ES-I3 (cell line): ENCODE measurements at regions not wholly inside any gene's neighbourhood (a gene's known extent, or its start where the extent isn't known, plus 50 kb on each side); places are given as distances from the start of the nearest gene placed in this dataset.

Source experiments
- H3K36me3 ChIP-seq: 2 replicates; pipeline ENCODE4 v1.6.1; 2013; ENCODE audit warnings: mild to moderate bottlenecking, low read length, control low read depth, moderate library complexity; ENCODE audit not compliant: insufficient read depth
- H3K4me1 ChIP-seq: 2 replicates; pipeline ENCODE4 v1.6.1; 2013; ENCODE audit warnings: mild to moderate bottlenecking, control low read depth, low read length; ENCODE audit not compliant: insufficient read depth
- H3K9ac ChIP-seq: 2 replicates; pipeline ENCODE4 v1.6.1; 2013; ENCODE audit warnings: low read depth, mild to moderate bottlenecking, low read length, moderate library complexity
- H3K9me3 ChIP-seq: 2 replicates; pipeline ENCODE4 v1.6.1; 2013; ENCODE audit warnings: mild to moderate bottlenecking, low read length, moderate library complexity; ENCODE audit not compliant: control insufficient read depth, insufficient read depth

GRCh38 chr5:136924490-136924889, 559.1 kb upstream of the TRPC7 start:
- Histone ChIP-seq H3K36me3 (no peaks in the 10 kb centered on the region), H3K9ac (no peak overlapping the region), H3K9me3 (no peaks in the 10 kb centered on the region), H3K4me1 (peaks cover 13% of the 10 kb centered on the region)

GRCh38 chr5:136910625-136911024, 545.3 kb upstream of the TRPC7 start:
- Histone ChIP-seq H3K4me1 (peaks cover 19% of the 10 kb centered on the region), H3K9me3 (no peaks in the 10 kb centered on the region), H3K36me3 (no peaks in the 10 kb centered on the region), H3K9ac (no peak overlapping the region)

GRCh38 chr5:136909906-136910305, 544.6 kb upstream of the TRPC7 start:
- no peaks in the 10 kb centered on the region for H3K36me3 ChIP-seq
- H3K9me3 ChIP-seq = no peaks in the 10 kb centered on the region
- no peak overlapping the region for H3K9ac ChIP-seq
- H3K4me1 ChIP-seq = peaks cover 19% of the 10 kb centered on the region

GRCh38 chr5:136907371-136907770, 542.0 kb upstream of the TRPC7 start:
- Histone ChIP-seq H3K9ac (no peak overlapping the region), H3K9me3 (no peaks in the 10 kb centered on the region), H3K4me1 (peaks cover 19% of the 10 kb centered on the region), H3K36me3 (no peaks in the 10 kb centered on the region)

- H3K36me3 ChIP-seq = no peaks in the 10 kb centered on the region
- H3K4me1 ChIP-seq = peaks cover 19% of the 10 kb centered on the region
- no peaks in the 10 kb centered on the region for H3K9me3 ChIP-seq
- no peak overlapping the region for H3K9ac ChIP-seq
Observed at GRCh38 chr5:136906545-136906944, 541.2 kb upstream of the TRPC7 start.

GRCh38 chr5:136905571-136905970, 540.2 kb upstream of the TRPC7 start:
- H3K9me3 ChIP-seq = no peaks in the 10 kb centered on the region
- H3K36me3 ChIP-seq = no peaks in the 10 kb centered on the region
- peaks cover 19% of the 10 kb centered on the region for H3K4me1 ChIP-seq
- H3K9ac ChIP-seq = no peak overlapping the region

- 0 out of 2 replicates have a peak, but pooled peaks cover 4% of the 10 kb centered on the region for H3K4me1 ChIP-seq
- H3K36me3 ChIP-seq = no peaks in the 10 kb centered on the region
- no peak overlapping the region for H3K9ac ChIP-seq
- H3K9me3 ChIP-seq = no peaks in the 10 kb centered on the region
Observed at GRCh38 chr5:136894070-136894469, 528.7 kb upstream of the TRPC7 start.

- Histone ChIP-seq H3K9ac (no peak overlapping the region), H3K9me3 (no peaks in the 10 kb centered on the region), H3K36me3 (no peaks in the 10 kb centered on the region), H3K4me1 (0 out of 2 replicates have a peak, but pooled peaks cover 4% of the 10 kb centered on the region)
Observed at GRCh38 chr5:136892000-136892399, 526.7 kb upstream of the TRPC7 start.

GRCh38 chr5:136891175-136891972, 526.0 kb upstream of the TRPC7 start:
- no peaks in the 10 kb centered on the region for H3K9me3 ChIP-seq
- 0 out of 2 replicates have a peak, but pooled peaks cover 4% of the 10 kb centered on the region for H3K4me1 ChIP-seq
- no peak overlapping the region for H3K9ac ChIP-seq
- no peaks in the 10 kb centered on the region for H3K36me3 ChIP-seq

- Histone ChIP-seq H3K4me1 (0 out of 2 replicates have a peak, but pooled peaks cover 4% of the 10 kb centered on the region), H3K9me3 (no peaks in the 10 kb centered on the region), H3K9ac (no peak overlapping the region), H3K36me3 (no peaks in the 10 kb centered on the region)
Observed at GRCh38 chr5:136890431-136891148, 525.2 kb upstream of the TRPC7 start.

GRCh38 chr5:136886608-136887007, 521.3 kb upstream of the TRPC7 start:
- Histone ChIP-seq H3K4me1 (no peaks in the 10 kb centered on the region), H3K9me3 (peaks cover 6% of the 10 kb centered on the region; the same call in 1 of the 2 replicates), H3K36me3 (no peaks in the 10 kb centered on the region), H3K9ac (no peak overlapping the region)

- H3K36me3 ChIP-seq = no peaks in the 10 kb centered on the region
- H3K9me3 ChIP-seq = no peaks in the 10 kb centered on the region
- no peak overlapping the region for H3K9ac ChIP-seq
- H3K4me1 ChIP-seq = peaks cover 5% of the 10 kb centered on the region; the same call in 1 of the 2 replicates
Observed at GRCh38 chr5:136864960-136865359, 499.6 kb upstream of the TRPC7 start.

- Histone ChIP-seq H3K36me3 (no peaks in the 10 kb centered on the region), H3K9ac (no peak overlapping the region), H3K9me3 (no peaks in the 10 kb centered on the region), H3K4me1 (no peaks in the 10 kb centered on the region)
Observed at GRCh38 chr5:136856648-136857047, 491.3 kb upstream of the TRPC7 start.

GRCh38 chr5:136853971-136854370, 488.6 kb upstream of the TRPC7 start:
- Histone ChIP-seq H3K9ac (no peak overlapping the region), H3K4me1 (no peaks in the 10 kb centered on the region)

GRCh38 chr5:136840601-136841000, 475.3 kb upstream of the TRPC7 start:
- Histone ChIP-seq H3K9me3 (no peaks in the 10 kb centered on the region), H3K4me1 (no peaks in the 10 kb centered on the region), H3K9ac (no peak overlapping the region), H3K36me3 (no peaks in the 10 kb centered on the region)

More at GRCh38 chr5:136853971-136854370, 488.6 kb upstream of the TRPC7 start:
- H3K9me3 ChIP-seq = no peaks in the 10 kb centered on the region
- no peaks in the 10 kb centered on the region for H3K36me3 ChIP-seq
